ENCODE measurements at regions not wholly inside any gene's neighbourhood (a gene's known extent, or its start where the extent isn't known, plus 50 kb on each side); places are given as distances from the start of the nearest gene placed in this dataset.

DNA sequence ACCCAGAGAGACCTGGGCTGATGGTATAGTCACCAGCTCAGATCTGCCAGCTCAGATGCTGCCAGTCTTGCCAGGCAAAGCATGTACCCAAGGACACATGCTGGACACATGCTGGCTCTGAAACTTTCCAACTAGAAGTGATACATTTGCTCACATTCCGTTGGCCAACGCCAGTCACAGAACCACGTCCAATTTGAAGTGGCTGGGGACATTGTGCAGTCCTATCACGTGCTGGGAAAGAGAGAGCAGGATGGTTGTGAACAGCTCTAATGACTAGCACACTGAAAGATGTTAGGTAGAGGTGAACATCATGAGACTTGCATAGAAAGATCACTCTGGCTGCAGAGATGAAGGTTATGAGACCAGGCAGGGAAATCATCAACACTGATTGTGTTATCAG, 308.5 kb upstream of the ROPN1 start:
- no peak overlapping the region for H3K4me2 ChIP-seq (ENCODE audit: insufficient read depth, low read length, poor library complexity, severe bottlenecking)
- no peak overlapping the region for H2BK12ac ChIP-seq (ENCODE audit: low read length)
- no peak overlapping the region for H4K91ac ChIP-seq (ENCODE audit: low read depth, low read length, poor library complexity)
- peaks cover 0 to 19% of the 10 kb centered on the region in 2 donors for H3K4me1 ChIP-seq (ENCODE audit: control insufficient read depth in 2 of 2, insufficient read depth in 1 of 2, low read depth in 1 of 2, low read length in 2 of 2)
- H2BK15ac ChIP-seq (ENCODE audit: low read length): no peak overlapping the region
- H3K4ac ChIP-seq (ENCODE audit: low read length): no peak overlapping the region
- H3K79me1 ChIP-seq (ENCODE audit: low read depth, low read length): no peaks in the 10 kb centered on the region
- no peak overlapping the region for H3K4me3 ChIP-seq (ENCODE audit: low read length in 2 of 2)
- H2BK5ac ChIP-seq (ENCODE audit: low read length): no peak overlapping the region
- no peaks in the 10 kb centered on the region for H3K27me3 ChIP-seq (ENCODE audit: control insufficient read depth in 3 of 3, insufficient read depth in 3 of 3, low read depth in 1 of 3, low read length in 3 of 3)
- H3K9me3 ChIP-seq (replicated peaks in 1 of 2; ENCODE audit: control insufficient read depth in 2 of 2, insufficient read depth in 1 of 2, low read depth in 1 of 2, low read length in 2 of 2): no peaks in the 10 kb centered on the region
- H2AFZ ChIP-seq (ENCODE audit: low read length): no peak overlapping the region
- peaks cover 0 to 2% of the 10 kb centered on the region in 2 donors for H3K36me3 ChIP-seq (replicated peaks in 1 of 2; ENCODE audit: control insufficient read depth in 2 of 2, insufficient read depth in 2 of 2, low read length in 2 of 2)
- H3K23ac ChIP-seq (ENCODE audit: low read depth, low read length, poor library complexity): no peak overlapping the region
- no peak overlapping the region for H3K27ac ChIP-seq (replicated peaks; ENCODE audit: low read length)
- H2AK5ac ChIP-seq (ENCODE audit: low read depth, low read length): no peak overlapping the region
- WGBS, 2 donors (ENCODE audit: extremely low coverage in 2 of 2, insufficient read length in 2 of 2, insufficient replicate concordance in 1 of 2): no CpG with 5 or more reads among the region's 4 CpGs
- no peak overlapping the region for H2BK120ac ChIP-seq (ENCODE audit: low read depth, low read length)
- H3K18ac ChIP-seq (ENCODE audit: low read length): peak overlapping the region; percentile 17
- H4K8ac ChIP-seq (ENCODE audit: low read depth, low read length): no peak overlapping the region
- no peak overlapping the region for H3K14ac ChIP-seq (ENCODE audit: low read length)
- no peak for DNase-seq (ENCODE audit: low spot score)
- no peak overlapping the region for H3K9ac ChIP-seq (ENCODE audit: low read depth, low read length, poor library complexity)

DNA sequence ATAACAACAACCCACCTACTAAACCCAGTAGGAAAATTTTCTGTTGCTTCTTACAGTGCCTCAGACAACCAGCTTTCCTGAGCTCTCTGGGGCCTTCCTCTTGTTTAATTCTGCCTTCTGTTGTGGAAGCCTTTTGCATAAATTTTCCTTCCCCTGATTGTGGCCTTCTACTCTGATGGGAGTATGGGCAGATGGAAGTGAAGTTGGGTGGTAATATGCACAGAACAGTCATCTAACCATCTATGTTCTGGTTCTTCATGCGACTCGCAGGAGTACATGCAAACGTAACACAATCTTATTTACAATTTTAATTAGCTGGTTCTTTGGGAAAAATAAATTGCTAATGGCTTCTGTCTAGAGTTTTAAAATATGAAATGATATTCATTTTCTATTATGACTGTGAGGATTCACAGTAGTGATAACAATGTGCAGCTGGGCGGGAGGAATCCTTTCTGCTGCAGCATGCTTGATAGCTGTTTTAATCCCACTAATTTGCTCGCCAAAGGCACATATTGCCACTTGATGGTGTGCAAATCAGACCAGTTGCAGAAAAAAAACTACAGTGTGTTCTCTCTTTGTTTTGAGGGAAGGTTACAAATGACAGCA, 311.5 kb upstream of the ROPN1 start:
- H3K9ac ChIP-seq (ENCODE audit: low read depth, low read length, poor library complexity): no peak overlapping the region
- no peak overlapping the region for H3K4me3 ChIP-seq (ENCODE audit: low read length in 2 of 2)
- no peaks in the 10 kb centered on the region for H3K79me1 ChIP-seq (ENCODE audit: low read depth, low read length)
- no peak overlapping the region for H2BK5ac ChIP-seq (ENCODE audit: low read length)
- DNase-seq (ENCODE audit: low spot score): no peak
- H3K27ac ChIP-seq (replicated peaks; ENCODE audit: low read length): no peak overlapping the region
- no peak overlapping the region for H3K14ac ChIP-seq (ENCODE audit: low read length)
- no peak overlapping the region for H2BK15ac ChIP-seq (ENCODE audit: low read length)
- H2BK12ac ChIP-seq (ENCODE audit: low read length): no peak overlapping the region
- no peak overlapping the region for H3K4me2 ChIP-seq (ENCODE audit: insufficient read depth, low read length, poor library complexity, severe bottlenecking)
- no peak overlapping the region for H2AK5ac ChIP-seq (ENCODE audit: low read depth, low read length)
- peaks cover 0 to 10% of the 10 kb centered on the region in 2 donors for H3K9me3 ChIP-seq (replicated peaks in 1 of 2; ENCODE audit: control insufficient read depth in 2 of 2, insufficient read depth in 1 of 2, low read depth in 1 of 2, low read length in 2 of 2)
- H4K8ac ChIP-seq (ENCODE audit: low read depth, low read length): no peak overlapping the region
- no peak overlapping the region for H3K18ac ChIP-seq (ENCODE audit: low read length)
- H3K36me3 ChIP-seq (replicated peaks in 1 of 2; ENCODE audit: control insufficient read depth in 2 of 2, insufficient read depth in 2 of 2, low read length in 2 of 2): peaks cover 0 to 2% of the 10 kb centered on the region in 2 donors
- H4K91ac ChIP-seq (ENCODE audit: low read depth, low read length, poor library complexity): no peak overlapping the region
- H3K27me3 ChIP-seq (ENCODE audit: control insufficient read depth in 3 of 3, insufficient read depth in 3 of 3, low read depth in 1 of 3, low read length in 3 of 3): no peaks in the 10 kb centered on the region
- H3K4me1 ChIP-seq (ENCODE audit: control insufficient read depth in 2 of 2, insufficient read depth in 1 of 2, low read depth in 1 of 2, low read length in 2 of 2): peaks cover 0 to 9% of the 10 kb centered on the region in 2 donors
- no peak overlapping the region for H3K4ac ChIP-seq (ENCODE audit: low read length)
- WGBS, 2 donors (ENCODE audit: extremely low coverage in 2 of 2, insufficient read length in 2 of 2, insufficient replicate concordance in 1 of 2): no CpG with 5 or more reads among the region's 5 CpGs
- no peak overlapping the region for H2AFZ ChIP-seq (ENCODE audit: low read length)
- H3K23ac ChIP-seq (ENCODE audit: low read depth, low read length, poor library complexity): no peak overlapping the region
- no peak overlapping the region for H2BK120ac ChIP-seq (ENCODE audit: low read depth, low read length)

DNA sequence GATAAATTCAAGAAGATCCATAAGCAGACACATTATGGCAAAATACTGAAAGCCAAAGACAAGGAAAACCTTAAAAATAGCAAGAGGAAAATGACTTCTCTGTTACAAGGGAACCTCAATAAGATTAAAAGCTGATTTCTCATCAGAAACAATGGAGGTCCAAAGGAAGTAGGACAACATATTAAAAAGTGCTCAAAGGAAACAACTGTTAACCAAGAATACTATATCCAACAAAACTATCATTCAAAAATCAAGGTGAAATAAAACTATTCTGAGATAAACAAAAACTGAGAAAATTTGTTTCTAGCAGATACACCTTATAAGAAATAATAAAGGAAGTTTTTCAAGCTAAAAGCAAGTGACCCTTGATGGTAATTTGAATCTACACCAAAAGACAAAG, 314.7 kb upstream of the ROPN1 start:
- DNase-seq (ENCODE audit: low spot score): no peak
- Histone ChIP-seq H3K4me3 (ENCODE audit: low read length in 2 of 2) (no peak overlapping the region), H2BK5ac (ENCODE audit: low read length) (no peak overlapping the region), H4K91ac (ENCODE audit: low read depth, low read length, poor library complexity) (no peak overlapping the region), H3K18ac (ENCODE audit: low read length) (no peak overlapping the region), H3K9ac (ENCODE audit: low read depth, low read length, poor library complexity) (no peak overlapping the region), H3K27ac (replicated peaks; ENCODE audit: low read length) (no peak overlapping the region), H2BK120ac (ENCODE audit: low read depth, low read length) (no peak overlapping the region), H4K8ac (ENCODE audit: low read depth, low read length) (no peak overlapping the region), H3K9me3 (replicated peaks in 1 of 2; ENCODE audit: control insufficient read depth in 2 of 2, insufficient read depth in 1 of 2, low read depth in 1 of 2, low read length in 2 of 2) (peaks cover 0 to 10% of the 10 kb centered on the region in 2 donors), H3K4ac (ENCODE audit: low read length) (no peak overlapping the region), H3K4me2 (ENCODE audit: insufficient read depth, low read length, poor library complexity, severe bottlenecking) (no peak overlapping the region), H2BK12ac (ENCODE audit: low read length) (no peak overlapping the region), H3K27me3 (ENCODE audit: control insufficient read depth in 3 of 3, insufficient read depth in 3 of 3, low read depth in 1 of 3, low read length in 3 of 3) (no peaks in the 10 kb centered on the region), H2AK5ac (ENCODE audit: low read depth, low read length) (no peak overlapping the region), H3K79me1 (ENCODE audit: low read depth, low read length) (no peaks in the 10 kb centered on the region), H3K23ac (ENCODE audit: low read depth, low read length, poor library complexity) (no peak overlapping the region), H3K4me1 (ENCODE audit: control insufficient read depth in 2 of 2, insufficient read depth in 1 of 2, low read depth in 1 of 2, low read length in 2 of 2) (no peaks in the 10 kb centered on the region), H2AFZ (ENCODE audit: low read length) (no peak overlapping the region), H2BK15ac (ENCODE audit: low read length) (no peak overlapping the region), H3K36me3 (replicated peaks in 1 of 2; ENCODE audit: control insufficient read depth in 2 of 2, insufficient read depth in 2 of 2, low read length in 2 of 2) (no peaks in the 10 kb centered on the region), H3K14ac (ENCODE audit: low read length) (no peak overlapping the region)

DNA sequence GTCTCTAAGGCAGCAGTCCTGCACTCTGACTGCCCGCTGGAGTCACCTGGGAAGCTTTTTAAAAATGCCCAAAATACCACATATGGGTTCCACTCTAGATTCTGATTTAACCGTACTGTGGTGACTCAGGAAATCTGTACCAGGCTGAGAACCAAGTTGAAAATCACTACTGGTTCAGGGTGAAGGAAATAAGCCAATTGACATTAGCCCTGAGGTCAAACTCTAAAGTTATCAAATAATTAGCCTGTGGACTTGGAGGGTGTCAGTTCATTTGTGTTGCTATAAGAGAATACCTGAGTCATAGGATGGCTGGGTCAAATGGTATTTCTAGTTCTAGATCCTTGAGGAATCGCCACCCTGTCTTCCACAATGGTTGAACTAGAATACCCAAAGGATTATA, 321.7 kb upstream of the ROPN1 start:
- no CpG with 5 or more reads among the region's 3 CpGs for WGBS, 2 donors (ENCODE audit: extremely low coverage in 2 of 2, insufficient read length in 2 of 2, insufficient replicate concordance in 1 of 2)
- H3K9ac ChIP-seq (ENCODE audit: low read depth, low read length, poor library complexity): no peak overlapping the region
- no peaks in the 10 kb centered on the region for H3K36me3 ChIP-seq (replicated peaks in 1 of 2; ENCODE audit: control insufficient read depth in 2 of 2, insufficient read depth in 2 of 2, low read length in 2 of 2)

More for the DNA sequence above, 321.7 kb upstream of the ROPN1 start:
- DNase-seq (ENCODE audit: low spot score): no peak
- no peak overlapping the region for H4K91ac ChIP-seq (ENCODE audit: low read depth, low read length, poor library complexity)
- H3K14ac ChIP-seq (ENCODE audit: low read length): no peak overlapping the region
- H2BK120ac ChIP-seq (ENCODE audit: low read depth, low read length): no peak overlapping the region
- H3K27ac ChIP-seq (replicated peaks; ENCODE audit: low read length): no peak overlapping the region
- no peak overlapping the region for H3K4ac ChIP-seq (ENCODE audit: low read length)
- no peak overlapping the region for H2AK5ac ChIP-seq (ENCODE audit: low read depth, low read length)
- no peaks in the 10 kb centered on the region for H3K27me3 ChIP-seq (ENCODE audit: control insufficient read depth in 3 of 3, insufficient read depth in 3 of 3, low read depth in 1 of 3, low read length in 3 of 3)
- no peak overlapping the region for H2BK12ac ChIP-seq (ENCODE audit: low read length)
- no peak overlapping the region for H3K4me2 ChIP-seq (ENCODE audit: insufficient read depth, low read length, poor library complexity, severe bottlenecking)
- H3K9me3 ChIP-seq (replicated peaks in 1 of 2; ENCODE audit: control insufficient read depth in 2 of 2, insufficient read depth in 1 of 2, low read depth in 1 of 2, low read length in 2 of 2): no peaks in the 10 kb centered on the region
- no peak overlapping the region for H2AFZ ChIP-seq (ENCODE audit: low read length)
- H3K79me1 ChIP-seq (ENCODE audit: low read depth, low read length): no peaks in the 10 kb centered on the region
- no peak overlapping the region for H3K4me3 ChIP-seq (ENCODE audit: low read length in 2 of 2)
- H3K18ac ChIP-seq (ENCODE audit: low read length): no peak overlapping the region
- H4K8ac ChIP-seq (ENCODE audit: low read depth, low read length): no peak overlapping the region
- no peak overlapping the region for H2BK15ac ChIP-seq (ENCODE audit: low read length)
- H3K23ac ChIP-seq (ENCODE audit: low read depth, low read length, poor library complexity): no peak overlapping the region
- H3K4me1 ChIP-seq (ENCODE audit: control insufficient read depth in 2 of 2, insufficient read depth in 1 of 2, low read depth in 1 of 2, low read length in 2 of 2): no peaks in the 10 kb centered on the region
- no peak overlapping the region for H2BK5ac ChIP-seq (ENCODE audit: low read length)

All from neuronal stem cell (in vitro differentiated cells).